ENCODE measurements at regions not wholly inside any gene's neighbourhood (a gene's known extent, or its start where the extent isn't known, plus 50 kb on each side); places are given as distances from the start of the nearest gene placed in this dataset.

DNA sequence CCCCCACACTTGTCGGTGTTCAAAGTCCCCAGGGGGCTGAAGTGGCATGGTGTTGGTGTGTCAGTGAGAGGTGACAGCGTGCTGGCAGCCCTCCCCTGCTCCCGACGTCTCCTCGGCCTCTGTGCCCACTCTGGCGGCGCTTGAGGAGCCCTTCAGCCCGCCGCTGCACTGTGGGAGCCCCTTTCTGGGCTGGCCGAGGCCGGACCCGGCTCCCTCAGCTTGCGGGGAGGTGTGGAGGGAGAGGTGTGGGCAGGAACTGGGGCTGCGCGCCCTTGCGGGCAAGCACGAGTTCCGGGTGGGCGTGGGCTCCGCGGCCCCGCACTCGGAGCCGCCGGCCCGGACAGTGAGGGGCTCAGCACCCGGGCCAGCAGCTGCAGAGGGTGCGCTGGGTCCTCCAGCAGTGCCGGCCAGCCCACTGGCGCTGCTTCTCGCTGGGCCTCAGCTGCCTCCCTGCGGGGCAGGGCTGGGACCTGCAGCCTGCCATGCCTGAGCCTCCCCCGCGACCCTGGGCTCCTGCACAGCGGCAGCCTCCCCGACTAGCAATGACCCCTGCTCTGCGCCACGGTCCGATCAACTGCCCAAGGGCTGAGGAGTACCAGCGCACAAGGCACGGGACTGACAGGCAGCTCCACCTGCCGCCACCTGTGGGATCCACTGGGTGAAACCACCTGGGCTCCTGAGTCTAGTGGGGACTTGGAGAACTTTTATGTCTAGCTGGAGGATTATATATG lies 224.1 kb upstream of the RIOK2 start:
- DNase-seq: no peak

DNA sequence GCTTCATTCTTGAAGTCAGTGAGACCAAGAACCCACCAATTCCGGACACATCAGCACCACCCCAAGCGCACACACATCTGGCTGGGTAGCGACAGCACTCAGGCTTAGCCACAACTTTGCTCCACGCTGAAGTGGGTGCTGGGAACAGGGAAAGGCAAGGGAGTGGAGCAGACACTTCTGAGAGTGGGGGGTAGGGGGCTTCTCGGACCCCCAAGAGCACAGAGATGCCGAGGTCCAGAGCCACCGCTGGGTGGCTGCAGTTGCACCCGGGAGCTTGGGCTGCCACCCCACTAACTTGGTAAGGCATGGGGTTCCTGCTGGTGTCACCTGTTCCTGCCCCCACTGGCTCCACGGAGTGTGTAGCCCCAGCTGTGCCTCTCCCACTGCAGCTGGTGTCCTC lies 225.3 kb upstream of the RIOK2 start:
- no peak for DNase-seq

DNA sequence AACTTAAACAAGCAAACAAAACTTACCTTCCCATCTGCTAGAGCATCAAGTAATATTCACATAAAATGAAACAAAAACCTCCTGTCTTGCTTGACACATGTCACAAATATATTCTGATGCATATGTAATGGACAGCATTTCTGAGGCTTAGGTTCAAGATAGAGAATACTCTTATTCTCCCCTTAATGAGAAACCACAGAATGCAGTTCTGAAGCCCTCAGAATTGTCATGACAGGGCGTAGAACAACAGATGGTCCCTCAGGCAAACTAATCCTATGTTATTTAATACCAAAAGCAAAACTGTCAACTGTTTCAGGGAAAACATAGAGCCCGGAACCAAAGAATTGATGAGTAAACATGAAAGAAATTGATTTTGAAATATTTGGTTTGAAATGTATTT lies 229.9 kb upstream of the RIOK2 start:
- DNase-seq: no peak

DNA sequence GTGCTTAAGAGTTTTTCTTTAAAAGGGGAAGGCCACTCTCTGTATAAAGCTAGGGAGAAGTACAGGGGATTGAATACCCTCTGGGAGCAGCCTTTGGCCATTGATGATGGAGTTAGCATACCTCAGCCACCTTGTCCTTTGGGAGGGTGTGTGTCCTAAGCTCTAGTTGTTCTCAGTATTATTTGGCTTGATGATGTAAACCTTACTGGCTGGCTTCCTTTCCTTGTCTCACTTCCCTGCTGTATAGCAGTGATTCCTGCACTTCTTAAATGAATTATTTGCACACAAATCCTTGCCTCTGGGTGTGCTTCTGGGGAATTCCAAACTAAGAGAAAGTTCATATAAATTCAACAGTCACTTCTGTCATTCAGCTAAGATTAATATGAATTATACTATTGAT lies 234.9 kb upstream of the RIOK2 start:
- no peak for DNase-seq

DNA sequence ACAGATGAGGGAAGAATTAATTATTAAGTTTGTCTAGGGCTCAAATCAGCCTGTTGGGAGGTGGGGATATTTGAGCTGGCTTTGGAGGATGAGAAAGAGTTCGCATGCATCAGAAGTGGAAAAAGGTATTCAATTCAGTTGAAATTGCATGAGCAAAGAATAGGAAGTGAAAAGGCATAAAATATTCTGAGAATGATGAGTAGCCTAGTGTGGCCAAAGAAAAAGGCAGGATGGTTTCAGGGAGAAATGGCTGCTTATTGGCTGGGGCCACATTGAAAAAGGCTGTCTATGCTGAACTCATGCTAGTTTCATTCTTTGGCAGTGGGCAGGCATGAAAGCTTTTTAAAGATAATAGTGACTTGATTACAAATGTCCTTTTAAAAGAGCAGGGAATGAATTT lies 235.4 kb upstream of the RIOK2 start:
- DNase-seq: no peak

DNA sequence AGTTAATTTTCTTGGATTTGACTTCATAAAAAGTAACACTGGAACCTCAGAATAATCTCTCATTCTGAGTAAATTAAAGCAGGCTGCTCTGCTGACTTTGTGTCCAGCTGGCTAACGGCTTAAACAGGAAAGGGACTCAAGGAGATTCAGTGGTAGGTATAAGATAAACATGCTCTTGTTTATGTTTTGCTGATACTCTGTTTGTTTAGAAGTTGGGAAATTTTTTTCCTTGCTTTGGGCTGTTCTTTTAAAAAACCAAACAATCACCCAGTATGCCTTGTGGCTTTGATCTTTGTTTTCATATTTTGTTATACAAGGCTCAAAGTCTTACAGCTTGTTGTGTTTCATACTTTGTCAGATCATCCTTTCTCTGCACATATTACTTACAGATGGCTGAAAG lies 237.6 kb upstream of the RIOK2 start:
- no peak for DNase-seq

DNA sequence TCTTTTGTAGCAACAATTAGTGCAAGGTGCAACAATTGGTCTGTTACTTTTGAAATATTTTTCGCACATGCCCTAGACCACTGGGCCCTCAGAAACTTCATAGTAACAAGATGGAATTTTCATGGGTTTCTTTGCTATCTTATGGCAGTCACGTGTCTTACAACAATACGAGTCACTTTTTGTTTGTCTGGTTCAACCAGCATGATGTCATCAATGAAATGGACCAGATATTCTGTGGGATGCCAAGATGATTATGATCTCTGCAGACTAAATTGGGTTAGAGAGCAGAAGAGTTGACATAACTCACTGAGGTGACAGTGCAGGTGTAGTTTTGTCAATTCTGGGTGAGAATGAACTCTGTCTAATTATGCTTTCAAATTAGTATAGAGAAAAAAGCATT lies 239.6 kb upstream of the RIOK2 start:
- no peak for DNase-seq

DNA sequence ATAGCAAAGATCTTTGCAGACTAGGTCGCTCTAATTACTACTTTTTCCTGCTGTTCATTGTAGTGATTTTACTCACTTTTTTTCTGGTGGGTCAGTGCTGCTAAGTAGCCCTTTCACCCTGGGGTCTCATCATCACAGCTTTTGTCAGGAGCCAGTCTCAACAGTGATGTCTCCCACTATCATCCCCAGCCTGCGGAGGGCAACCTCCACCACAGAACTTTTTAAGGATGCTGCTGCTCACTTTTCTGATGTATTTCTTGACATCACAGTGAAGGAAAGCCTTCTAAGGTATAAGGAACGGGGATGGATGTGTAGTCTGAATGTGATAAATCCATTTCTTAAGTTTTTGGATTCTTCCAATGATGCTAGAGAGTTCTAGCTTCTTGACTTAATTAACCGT lies 242.5 kb upstream of the RIOK2 start:
- DNase-seq: no peak

DNA sequence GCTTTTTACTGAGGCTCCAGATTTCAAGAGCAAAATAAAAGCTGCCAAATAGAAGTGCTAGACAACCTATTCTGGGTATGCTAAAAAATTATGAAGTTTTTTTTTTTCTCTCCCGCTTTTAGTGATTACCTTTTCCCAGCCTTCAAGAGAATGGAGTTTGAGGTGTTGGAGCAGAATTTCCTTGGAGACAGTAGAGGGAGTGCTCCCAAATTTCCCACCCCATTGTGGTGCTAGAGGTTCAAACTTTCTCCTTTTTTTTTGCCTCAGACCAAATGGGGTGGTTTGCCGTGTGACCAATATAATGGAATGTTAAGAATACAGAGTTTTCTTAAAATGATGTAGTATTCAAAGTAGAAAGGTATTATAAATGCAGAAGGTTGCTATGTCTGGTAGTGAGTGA lies 244.2 kb upstream of the RIOK2 start:
- DNase-seq: no peak

DNA sequence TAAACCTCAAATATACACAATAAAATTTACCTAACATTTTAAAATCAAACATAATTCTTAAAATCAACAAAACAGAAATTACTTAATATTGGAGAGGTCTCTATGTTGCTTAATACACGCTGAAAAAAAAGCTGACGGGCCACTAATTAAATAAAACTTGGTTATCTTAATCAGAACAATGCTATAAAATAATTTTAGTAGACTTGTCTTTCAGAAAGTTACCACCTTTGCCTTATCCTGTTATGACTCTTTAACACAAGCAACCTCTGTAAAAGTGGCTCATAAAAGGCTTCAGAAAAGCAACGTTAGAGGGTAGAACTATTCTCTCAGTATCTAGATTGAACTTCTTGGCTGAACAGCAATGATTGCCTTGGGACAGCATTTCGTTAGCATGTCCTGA lies 251.0 kb upstream of the RIOK2 start:
- no peak for DNase-seq

DNA sequence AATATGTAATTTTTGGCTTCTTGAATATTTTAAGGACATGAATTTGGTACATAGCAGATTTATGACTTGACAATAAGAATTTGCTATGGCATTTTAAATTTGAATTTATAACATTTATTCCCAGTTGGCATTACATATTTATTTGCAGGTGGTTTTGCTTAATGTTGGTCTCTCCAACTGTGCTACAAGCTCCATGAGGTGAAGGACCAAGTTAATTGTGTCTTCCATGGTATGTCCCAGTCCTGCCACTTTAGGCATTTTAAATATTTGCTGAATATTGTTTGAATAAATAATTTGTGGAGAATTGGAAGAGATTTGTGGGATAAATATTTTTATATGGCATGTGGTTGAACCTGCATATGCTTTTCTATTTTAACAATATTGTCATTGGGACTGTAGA lies 253.4 kb upstream of the RIOK2 start:
- DNase-seq: no peak

DNA sequence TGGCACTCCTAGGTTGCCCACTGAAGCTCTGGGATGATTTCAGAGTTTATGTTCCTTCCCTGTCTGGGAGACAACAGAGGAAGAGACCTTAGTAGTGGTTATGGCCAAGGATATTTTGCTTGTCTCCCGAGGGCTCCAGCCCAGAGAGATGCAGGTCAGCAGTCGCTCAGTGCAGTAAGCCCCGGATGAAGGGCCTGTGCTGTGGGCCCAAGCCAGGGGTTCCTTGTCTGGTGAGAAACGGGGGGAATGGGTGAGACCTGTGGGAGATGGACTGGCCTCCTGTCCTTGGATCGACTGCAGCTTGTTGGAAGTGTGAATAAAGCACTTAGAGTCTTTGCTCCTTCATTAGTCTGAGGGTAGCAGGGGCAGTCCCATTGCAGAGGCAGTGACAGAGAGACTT lies 260.7 kb upstream of the RIOK2 start:
- no peak for DNase-seq

DNA sequence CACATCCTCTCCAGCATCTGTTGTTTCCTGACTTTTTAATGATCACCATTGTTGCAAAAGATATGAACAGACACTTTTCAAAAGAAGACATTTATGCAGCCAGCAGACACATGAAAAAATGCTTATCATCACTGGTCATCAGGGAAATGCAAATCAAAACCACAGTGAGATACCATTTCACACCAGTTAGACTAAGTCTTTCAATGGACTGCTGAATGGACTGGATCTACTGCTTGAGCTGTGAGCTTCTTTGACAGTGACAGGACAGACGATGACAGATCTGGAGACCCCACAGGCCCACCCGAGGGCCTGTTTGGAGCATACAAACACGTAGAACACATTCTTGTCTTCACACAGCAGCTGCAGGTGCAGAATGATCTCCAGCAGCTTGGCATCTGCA lies 266.1 kb upstream of the RIOK2 start:
- DNase-seq: no peak

DNA sequence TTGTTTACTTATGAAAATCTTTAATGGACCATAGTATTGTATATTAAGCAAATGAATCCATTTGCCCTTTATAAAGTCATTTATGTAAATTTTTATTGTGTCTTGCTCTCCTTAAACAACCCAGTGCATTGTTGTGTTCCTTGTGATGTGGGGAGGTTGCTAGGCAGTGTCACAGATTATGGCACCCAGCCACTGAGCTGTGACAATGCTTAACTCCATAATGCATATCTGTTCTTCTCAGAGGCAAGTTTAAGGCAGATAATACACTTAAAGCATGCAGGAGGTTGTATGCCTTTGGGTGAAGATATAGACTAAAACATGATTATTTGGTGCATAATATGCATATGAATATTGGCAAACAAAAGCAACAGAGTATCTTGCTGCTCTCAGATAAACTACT lies 269.6 kb upstream of the RIOK2 start:
- DNase-seq: no peak

DNA sequence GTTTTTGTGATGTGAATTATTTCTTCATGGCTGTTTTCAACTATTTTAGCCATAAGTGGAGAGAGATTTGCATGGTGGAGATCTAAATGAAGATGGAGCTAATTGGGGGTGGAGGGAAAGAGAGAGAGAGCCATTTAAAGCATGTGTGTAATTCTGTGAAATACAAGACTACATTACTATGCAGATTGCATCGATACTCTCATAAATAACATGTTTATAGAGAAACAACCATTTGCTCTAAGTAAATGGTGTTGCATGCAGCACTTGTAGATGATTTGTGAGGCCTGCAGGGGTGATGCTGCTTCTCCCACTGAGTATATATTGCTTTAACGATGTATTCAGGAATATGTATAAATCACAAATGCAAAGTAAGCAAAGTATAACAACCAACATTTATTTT lies 270.2 kb upstream of the RIOK2 start:
- no peak for DNase-seq

DNA sequence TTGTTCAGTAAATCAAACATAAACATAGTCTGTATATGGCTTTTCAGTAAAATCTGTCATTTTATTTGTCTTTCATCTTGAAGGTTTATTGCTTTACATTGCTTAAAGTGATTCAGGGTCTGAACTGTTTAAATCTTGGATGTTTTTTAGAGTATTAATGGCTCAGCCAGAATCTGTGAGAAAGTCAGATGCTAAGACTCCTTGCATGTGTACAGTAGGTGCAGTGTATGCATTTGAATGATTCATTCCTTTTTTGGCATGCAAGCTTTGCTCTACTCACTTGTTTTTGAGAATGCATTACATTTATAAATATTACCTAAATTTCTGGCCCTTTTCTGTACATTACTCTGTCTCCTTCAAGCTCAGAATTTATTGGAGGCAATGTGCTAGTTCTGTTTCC lies 271.0 kb upstream of the RIOK2 start:
- no peak for DNase-seq

DNA sequence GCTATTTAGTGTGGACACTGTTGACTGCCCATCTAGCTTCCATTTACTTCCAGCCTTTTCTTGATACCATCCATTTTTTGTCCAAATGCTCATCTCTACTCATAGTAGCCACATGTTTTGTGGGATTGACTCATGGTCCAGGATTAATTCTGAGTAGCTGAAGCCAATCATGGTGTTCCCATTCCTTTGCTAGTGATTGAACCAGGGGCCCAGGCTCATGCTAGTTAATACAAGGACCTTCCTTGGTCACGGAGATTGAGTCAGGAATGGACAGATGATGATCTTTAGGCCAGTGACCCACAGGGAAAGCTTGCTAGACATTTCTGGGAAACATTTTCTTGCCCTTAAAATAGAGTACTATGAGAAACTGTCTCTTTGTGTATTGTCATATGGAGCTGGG lies 272.9 kb upstream of the RIOK2 start:
- no peak for DNase-seq

DNA sequence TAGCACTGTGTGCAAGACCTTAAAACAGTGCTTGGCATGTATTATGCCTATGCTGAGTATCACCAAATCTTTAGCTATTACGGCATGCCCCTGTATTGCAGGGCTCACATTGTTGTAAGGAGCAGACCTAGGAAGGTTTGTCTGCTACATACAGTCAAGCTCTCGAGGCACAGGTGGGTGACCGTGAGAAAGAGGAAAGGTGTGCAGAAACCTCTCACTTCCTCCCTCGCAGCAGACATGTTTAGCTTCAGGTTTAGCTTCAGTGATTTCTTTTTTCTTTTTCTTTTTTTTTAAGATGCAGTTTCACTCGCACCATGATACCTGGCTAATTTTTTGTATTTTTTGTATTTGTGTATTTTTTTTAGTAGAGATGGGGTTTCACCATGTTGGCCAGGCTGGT lies 275.8 kb upstream of the RIOK2 start:
- no peak for DNase-seq

DNA sequence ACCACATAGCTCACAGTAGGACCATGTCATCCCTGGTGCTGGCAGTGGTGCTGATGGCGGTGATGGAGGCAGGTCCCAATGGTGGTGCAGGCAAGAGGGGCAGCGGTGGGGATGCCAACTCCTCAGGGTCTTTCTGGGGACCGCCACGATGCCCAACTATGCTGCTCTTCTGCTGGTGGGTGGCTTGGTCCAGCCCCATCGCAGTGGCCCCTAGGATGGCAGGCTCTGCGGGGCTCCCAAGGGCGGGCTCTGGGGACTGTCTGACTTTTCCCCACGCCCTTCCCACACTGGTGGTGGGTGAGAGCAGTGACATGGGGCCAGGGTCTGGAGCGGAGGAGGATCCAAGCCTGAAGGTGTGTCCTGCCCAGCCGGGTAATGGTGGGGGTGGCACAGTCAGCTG lies 288.9 kb upstream of the RIOK2 start:
- DNase-seq: no peak

DNA sequence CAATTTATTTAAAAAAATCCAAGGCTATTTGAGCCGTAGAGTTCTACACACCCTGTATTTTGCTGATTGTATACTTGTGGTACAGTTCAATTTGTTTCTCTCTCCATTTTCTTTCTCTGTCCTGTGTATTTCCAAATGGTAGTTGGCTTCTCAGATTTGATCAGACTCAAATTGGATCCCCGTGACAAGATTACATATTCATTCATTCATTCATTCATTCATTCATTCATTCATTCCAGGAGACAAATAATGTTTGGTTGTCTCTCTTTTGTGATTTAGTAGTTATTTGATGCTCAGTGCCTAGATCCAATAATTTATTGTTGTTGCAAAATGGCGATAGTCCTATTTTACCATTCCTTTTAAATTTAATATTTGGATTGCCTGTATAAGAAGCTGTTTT lies 292.8 kb upstream of the RIOK2 start:
- no peak for DNase-seq

DNA sequence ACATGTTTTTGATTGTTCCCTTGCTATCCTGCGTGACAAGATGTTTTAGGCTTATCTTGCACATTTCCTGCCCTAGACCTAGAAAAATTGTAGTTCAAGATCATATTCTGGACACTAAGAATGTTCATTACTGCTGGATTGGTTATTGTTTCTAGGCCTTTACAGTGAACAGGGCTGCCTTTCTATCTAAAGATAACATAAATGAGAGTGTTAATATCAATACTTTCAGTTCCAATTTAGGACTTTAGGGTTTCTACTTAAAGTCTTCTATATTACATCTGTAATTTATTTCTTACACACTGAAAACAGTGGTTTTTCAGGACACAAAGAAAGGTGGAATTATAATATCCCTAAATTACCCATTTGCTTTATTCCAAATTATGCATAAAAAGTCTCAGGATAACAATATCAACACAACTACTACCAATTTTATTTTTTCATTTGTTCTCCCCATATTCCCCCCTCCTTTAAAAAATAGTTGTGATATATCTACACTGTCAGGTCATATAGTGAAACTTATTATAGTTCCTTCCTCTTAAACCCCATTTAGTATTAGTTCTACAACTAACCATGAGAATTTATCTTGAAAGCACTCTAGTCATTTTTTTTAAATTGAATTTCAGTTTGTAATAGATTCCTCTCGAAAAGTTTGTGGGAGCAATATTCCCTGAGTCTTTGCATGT lies 293.9 kb upstream of the RIOK2 start:
- no peak for DNase-seq

DNA sequence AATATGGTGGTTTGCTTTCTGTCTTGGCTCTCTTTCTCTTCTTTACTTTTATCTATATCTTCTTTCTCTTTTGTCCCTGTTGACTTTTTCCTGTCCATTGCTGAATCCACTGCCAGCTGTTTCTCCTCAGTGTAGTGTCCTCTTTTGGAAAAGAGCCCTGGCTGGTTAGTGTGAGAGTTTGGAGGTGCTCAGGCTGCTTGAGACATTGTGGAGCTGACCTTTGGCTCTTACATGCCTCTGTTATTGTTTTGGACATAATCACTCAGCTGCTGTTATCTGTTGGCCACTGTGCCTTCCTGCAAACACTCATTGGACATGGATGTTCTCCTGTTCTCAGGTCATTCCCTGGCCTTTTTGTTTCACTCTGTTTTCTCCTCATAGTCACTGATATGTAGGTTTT lies 295.4 kb upstream of the RIOK2 start:
- DNase-seq: no peak

DNA sequence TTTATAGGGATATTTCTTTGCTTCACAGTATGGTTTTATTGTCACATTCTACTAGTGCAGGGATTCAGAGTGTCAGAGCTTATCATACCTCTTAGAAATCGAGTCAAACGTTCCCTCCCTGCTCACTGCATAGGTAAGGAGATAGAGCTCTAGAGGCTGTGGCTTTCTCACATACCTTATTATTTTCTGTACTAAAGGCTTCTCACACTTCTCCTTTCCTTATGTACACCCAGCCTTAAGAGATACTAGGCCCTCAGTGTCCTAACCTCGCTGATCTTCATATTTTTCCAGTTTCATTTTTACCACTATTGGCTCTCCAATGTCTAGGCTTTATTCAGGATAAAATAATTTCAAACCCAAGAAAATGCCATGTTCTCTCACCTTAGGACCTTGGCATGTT lies 297.3 kb upstream of the RIOK2 start:
- DNase-seq: no peak

DNA sequence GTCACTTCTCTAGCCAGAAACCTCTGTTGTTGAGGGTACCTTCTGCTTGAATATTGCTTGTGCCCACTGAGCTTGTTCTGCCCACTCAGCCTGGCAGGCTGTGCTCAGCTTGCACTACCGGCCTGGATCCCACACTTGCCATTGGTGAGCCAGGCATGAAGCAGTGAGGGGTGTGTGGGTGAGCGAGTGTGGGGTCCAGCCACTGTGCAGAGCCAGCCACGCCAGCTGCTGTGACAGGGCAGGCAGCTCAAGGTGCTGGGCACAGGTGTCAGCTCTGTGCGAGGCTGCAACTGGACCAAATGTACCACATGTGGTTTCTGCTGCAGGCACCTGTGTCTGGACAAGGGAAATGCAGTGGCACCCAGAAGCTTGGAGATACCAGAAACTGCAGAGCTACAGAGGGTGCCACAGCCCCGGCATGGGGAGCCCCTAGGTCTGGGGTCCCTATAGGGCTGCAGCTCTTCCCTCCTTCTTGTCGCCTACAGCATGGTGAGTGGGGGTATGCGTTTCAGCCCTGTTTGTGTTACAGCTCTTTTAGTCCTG lies 305.1 kb upstream of the RIOK2 start:
- no peak for DNase-seq

Data from NCI-H1105 (cell line).